Spleen (tissue), 7 donors: ENCODE measurements at regions not wholly inside any gene's neighbourhood (a gene's known extent, or its start where the extent isn't known, plus 50 kb on each side); places are given as distances from the start of the nearest gene placed in this dataset.

Experiments used
- CTCF ChIP-seq, 11 experiments: fragments of 200-600 bp in 7 of 11; fragments of 450-650 bp in 4 of 11; sonication (generic) in 4 of 11; IDR thresholded peaks in 8 of 11; conservative IDR thresholded peaks in 3 of 11; 1 replicate in 7 of 11; 2 replicates in 4 of 11; pipeline versions ENCODE4 v1.4.0 to v1.8.0; 2016 to 2021; ENCODE audit warnings: antibody characterized with exemption in 11 of 11, inconsistent platforms in 4 of 11, mild to moderate bottlenecking in 1 of 11
- POLR2AphosphoS5 ChIP-seq, 3 donors: sonication (generic); formaldehyde crosslinking; IDR thresholded peaks; one replicate each; pipeline ENCODE4 v1.5.1; 2017; ENCODE audit warnings: antibody characterized with exemption in 3 of 3
- donor health status: DM: no; HTN: no; CAD: no; lungs with moderate emphysema.
- donor health status: DM: no; HTN: no; CAD: no.
- donor health status: DM: no; HTN: no; CAD: no.

- TF ChIP-seq CTCF (IDR thresholded peaks at IDR 0.05 in 8 of 11, conservative IDR thresholded peaks at IDR 0.05 in 3 of 11): no peak
- no peak for TF ChIP-seq POLR2AphosphoS5 (IDR thresholded peaks at IDR 0.05)
Observed at GRCh38 chr7:68692511-68692910, 905.8 kb upstream of the AUTS2 start.
